Kidney (tissue), 13 donors: ENCODE measurements at regions not wholly inside any gene's neighbourhood (a gene's known extent, or its start where the extent isn't known, plus 50 kb on each side); places are given as distances from the start of the nearest gene placed in this dataset.

Experiments
- DNase-seq, 5 donors: peaks; one replicate each; pipeline ENCODE4 v3.0.0-alpha.2; 2013 to 2020
- FAIRE-seq: peaks from 2 replicates; lab custom pipeline; 2012; peaks lifted over from hg19 to GRCh38; lab: Jason Lieb, UNC
- H3K27ac ChIP-seq, 2 donors: one replicate each; pipeline ENCODE4 v1.7.0; 2013; ENCODE audit warnings: low read depth in 2 of 2, low read length in 2 of 2, inconsistent platforms in 1 of 2
- H3K27me3 ChIP-seq: one replicate; pipeline ENCODE4 v1.7.1; 2013; ENCODE audit warnings: low read length, inconsistent platforms; ENCODE audit not compliant: control insufficient read depth, insufficient read depth
- H3K36me3 ChIP-seq, 3 donors: one replicate each; pipeline versions ENCODE4 v1.7.0 to v1.7.1; 2013; ENCODE audit warnings: low read length in 3 of 3, control low read depth in 1 of 3, inconsistent platforms in 1 of 3; ENCODE audit not compliant: insufficient read depth in 3 of 3, control insufficient read depth in 2 of 3
- H3K4me1 ChIP-seq, 3 donors: one replicate each; pipeline versions ENCODE4 v1.7.0 to v1.7.1; 2013; ENCODE audit warnings: low read length in 3 of 3, inconsistent platforms in 1 of 3, low read depth in 1 of 3; ENCODE audit not compliant: control insufficient read depth in 2 of 3, insufficient read depth in 2 of 3
- H3K4me3 ChIP-seq, 3 donors: one replicate each; pipeline versions ENCODE4 v1.7.0 to v1.8.1; 2013; ENCODE audit warnings: low read length in 3 of 3, control low read depth in 1 of 3, inconsistent platforms in 1 of 3
- H3K9ac ChIP-seq, 3 donors: one replicate each; pipeline versions ENCODE4 v1.7.0 to v1.7.1; 2013; ENCODE audit warnings: low read length in 3 of 3, control low read depth in 1 of 3, inconsistent platforms in 1 of 3
- H3K9me3 ChIP-seq, 3 donors: one replicate each; pipeline versions ENCODE4 v1.7.0 to v1.7.1; 2013; ENCODE audit warnings: low read length in 3 of 3, control low read depth in 1 of 3, inconsistent platforms in 1 of 3; ENCODE audit not compliant: control insufficient read depth in 2 of 3, insufficient read depth in 1 of 3
- CTCF ChIP-seq: IDR thresholded peaks from 3 replicates; pipeline ENCODE4 v1.5.1; 2012; ENCODE audit warnings: mild to moderate bottlenecking, moderate library complexity, borderline replicate concordance; ENCODE audit not compliant: insufficient read depth; ENCODE audit errors: extremely low read depth
- intact Hi-C: fragments of 100-400 bp; cut with DNase I; formaldehyde crosslinking; loops from one replicate; pipeline ENCODE4 v1.11.1; 2022
- donor health status: control.
- donor health status: control.
- donor health status: control.
- donor health status: control.
- donor health status: control.
- donor health status: DM: yes; HTN: yes; CAD: no.
- donor health status: Normal renal cell carcinoma (clear cell type).

DNA sequence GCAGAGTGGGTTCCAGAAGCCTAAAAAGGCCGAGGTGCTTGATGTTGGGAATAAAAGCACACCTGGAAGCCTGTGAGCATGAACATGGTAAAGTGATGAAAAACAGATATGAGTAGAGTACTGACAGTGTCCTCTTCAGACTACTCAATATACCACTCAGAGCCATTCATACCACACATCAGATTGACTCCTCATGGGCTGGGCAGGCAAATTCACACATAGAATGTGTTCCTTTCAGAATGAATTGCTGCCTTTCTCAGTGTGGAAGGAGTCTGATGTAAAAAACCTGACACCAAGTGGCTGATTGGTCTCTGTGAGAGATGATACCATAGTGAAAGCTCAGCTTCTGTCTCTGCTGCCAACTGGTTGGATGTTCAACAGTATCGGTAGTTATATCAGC lies 442.7 kb downstream of the RAPGEF2 start:
- intact Hi-C loops: no loop called here
- Histone ChIP-seq H3K27ac (no peak overlapping the region), H3K4me1 (no peaks in the 10 kb centered on the region), H3K27me3 (no peaks in the 10 kb centered on the region), H3K4me3 (no peak overlapping the region), H3K9ac (no peak overlapping the region), H3K36me3 (no peaks in the 10 kb centered on the region), H3K9me3 (no peaks in the 10 kb centered on the region)
- FAIRE-seq: no peak
- no peak for DNase-seq
- no peak for TF ChIP-seq CTCF

GRCh38 chr4:159547645-159548308 lies 444.9 kb downstream of the RAPGEF2 start:
- DNase-seq (no peak), FAIRE-seq (no peak)
- H3K27ac ChIP-seq: no peak overlapping the region
- no peak overlapping the region for H3K4me3 ChIP-seq
- no peaks in the 10 kb centered on the region for H3K4me1 ChIP-seq
- H3K36me3 ChIP-seq: no peaks in the 10 kb centered on the region
- H3K9ac ChIP-seq: no peak overlapping the region
- H3K9me3 ChIP-seq: no peaks in the 10 kb centered on the region
- H3K27me3 ChIP-seq: no peaks in the 10 kb centered on the region
- no peak for TF ChIP-seq CTCF
- intact Hi-C loops: no loop called here

DNA sequence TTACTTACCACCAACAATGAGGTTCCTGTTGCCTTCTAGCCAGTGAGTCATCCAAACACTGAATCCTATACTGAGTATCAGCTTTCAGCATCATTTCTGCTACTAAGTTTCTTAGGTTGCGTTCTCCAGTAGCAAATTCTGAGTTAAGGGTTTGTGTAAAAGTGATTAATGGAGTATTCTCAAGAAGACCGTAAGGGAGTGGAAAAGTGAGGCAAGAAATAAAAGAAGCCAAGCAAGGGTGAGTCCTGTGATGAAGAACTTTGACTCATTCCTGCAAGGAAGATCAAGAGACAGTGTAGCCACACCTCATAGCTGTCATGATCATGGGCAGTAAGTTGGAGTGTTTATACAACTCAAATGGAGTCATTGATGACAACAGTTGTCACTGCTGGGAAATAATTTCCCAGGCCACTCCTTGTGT lies 446.2 kb downstream of the RAPGEF2 start:
- Histone ChIP-seq H3K27ac (no peak overlapping the region), H3K36me3 (no peaks in the 10 kb centered on the region), H3K27me3 (no peaks in the 10 kb centered on the region), H3K9ac (no peak overlapping the region), H3K4me1 (no peaks in the 10 kb centered on the region), H3K9me3 (no peaks in the 10 kb centered on the region), H3K4me3 (no peak overlapping the region)
- no peak for DNase-seq
- intact Hi-C loops: no loop called here
- FAIRE-seq: no peak
- no peak for TF ChIP-seq CTCF

DNA sequence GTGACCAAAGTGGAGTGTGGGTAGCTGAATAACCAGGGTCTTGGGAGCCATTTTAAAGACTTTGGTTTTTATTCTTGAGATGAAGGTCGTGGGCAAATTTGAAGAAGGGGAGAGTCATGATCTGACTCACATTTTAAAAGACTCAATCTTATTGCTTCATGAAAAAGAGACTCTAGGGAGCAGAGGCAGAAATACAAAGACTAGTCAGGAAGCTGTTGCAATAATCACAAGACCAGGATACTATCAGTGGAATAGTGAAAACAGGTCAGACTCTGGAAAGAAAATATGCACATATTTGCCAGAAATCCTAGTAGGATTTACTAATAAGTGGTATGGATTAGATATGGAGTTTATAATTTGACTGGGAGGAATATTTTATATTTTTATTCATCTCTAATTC lies 448.4 kb downstream of the RAPGEF2 start:
- no peak for TF ChIP-seq CTCF
- H3K9me3 ChIP-seq: no peaks in the 10 kb centered on the region
- H3K9ac ChIP-seq: no peak overlapping the region
- no peaks in the 10 kb centered on the region for H3K4me1 ChIP-seq
- H3K27ac ChIP-seq: no peak overlapping the region
- no peak overlapping the region for H3K4me3 ChIP-seq
- no peaks in the 10 kb centered on the region for H3K36me3 ChIP-seq
- no peaks in the 10 kb centered on the region for H3K27me3 ChIP-seq
- intact Hi-C loops: no loop called here
- no peak for FAIRE-seq
- DNase-seq: no peak
